Erythroblast (primary cell): ENCODE measurements at regions not wholly inside any gene's neighbourhood (a gene's known extent, or its start where the extent isn't known, plus 50 kb on each side); places are given as distances from the start of the nearest gene placed in this dataset.

Experiments used
- GATA1 ChIP-seq: IDR thresholded peaks from 2 replicates; pipeline ENCODE4 v1.6.1; 2011; ENCODE audit warnings: low read depth, mild to moderate bottlenecking, control low read depth, low read length, moderate library complexity
- POLR2A ChIP-seq: IDR thresholded peaks from 2 replicates; pipeline ENCODE4 v1.6.1; 2011; ENCODE audit warnings: mild to moderate bottlenecking, low read length

DNA sequence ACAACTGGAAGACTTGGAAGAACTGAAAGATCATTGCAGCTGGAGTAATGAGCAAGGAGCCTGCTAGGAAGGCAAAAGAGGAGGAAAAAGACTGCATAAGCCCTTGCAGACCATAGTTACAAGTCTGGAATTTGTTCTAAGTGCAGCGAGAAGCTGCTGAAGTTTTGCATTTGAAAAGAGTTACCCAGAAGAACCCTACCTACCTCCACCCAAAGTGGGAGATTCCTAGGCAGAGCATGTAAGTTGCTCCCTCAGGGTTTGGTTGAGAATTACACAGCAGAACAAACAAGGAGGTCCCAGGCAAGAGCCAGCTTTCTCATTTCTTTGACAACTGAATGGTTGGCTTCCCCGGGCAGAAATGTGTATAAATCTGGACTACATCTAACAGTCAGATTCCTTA lies 118.7 kb upstream of the NUDT7 start:
- TF ChIP-seq POLR2A = no peak
- TF ChIP-seq GATA1 = no peak
